Activated naive CD4-positive, alpha-beta T cell treated with anti-CD3 and anti-CD28 coated beads, Interleukin-2, amount 50 U/mL, for 16 hours (primary cell): ENCODE measurements at regions not wholly inside any gene's neighbourhood (a gene's known extent, or its start where the extent isn't known, plus 50 kb on each side); places are given as distances from the start of the nearest gene placed in this dataset.

Experiments used
- DNase-seq: peaks from one replicate; pipeline ENCODE4 v3.0.0-alpha.2; 2020

DNA sequence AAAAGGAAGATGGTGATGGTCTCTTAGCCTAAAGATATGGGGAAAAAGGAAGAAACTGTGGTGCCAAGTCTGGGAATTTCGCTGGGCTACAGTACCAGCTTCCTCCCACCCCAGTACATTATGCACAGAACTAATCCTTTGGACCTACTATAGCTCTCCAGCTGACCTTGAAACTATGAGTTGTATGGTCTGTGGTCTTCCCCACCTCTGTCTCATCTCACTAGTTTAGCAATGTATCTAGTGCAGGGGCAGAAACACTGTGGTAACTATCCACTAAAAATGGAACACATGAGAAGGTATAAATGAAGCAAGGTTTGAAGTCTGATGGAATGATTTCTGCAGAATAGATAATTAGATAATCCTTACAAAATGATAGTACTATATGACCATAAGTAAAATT, 190.4 kb upstream of the CCDC150 start:
- DNase-seq = no peak

DNA sequence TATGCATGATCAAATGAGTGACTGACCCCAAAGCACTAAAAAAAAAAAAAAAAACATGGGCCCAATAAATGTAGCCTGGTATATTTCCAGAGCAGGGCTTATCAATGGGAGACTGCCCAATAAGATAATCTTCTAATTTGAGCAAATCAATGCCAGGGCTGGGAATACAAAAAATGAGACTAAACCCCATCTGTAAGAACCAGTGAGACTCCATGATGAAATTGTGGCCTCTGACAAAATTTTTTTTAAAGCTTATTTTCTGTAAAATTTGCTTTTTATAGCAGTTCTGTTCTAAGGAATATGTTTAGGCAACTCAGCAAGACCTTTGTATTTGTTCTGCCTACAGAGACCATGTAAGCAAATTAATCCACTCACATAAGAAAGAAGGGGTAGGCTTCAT, 186.8 kb upstream of the CCDC150 start:
- no peak for DNase-seq

DNA sequence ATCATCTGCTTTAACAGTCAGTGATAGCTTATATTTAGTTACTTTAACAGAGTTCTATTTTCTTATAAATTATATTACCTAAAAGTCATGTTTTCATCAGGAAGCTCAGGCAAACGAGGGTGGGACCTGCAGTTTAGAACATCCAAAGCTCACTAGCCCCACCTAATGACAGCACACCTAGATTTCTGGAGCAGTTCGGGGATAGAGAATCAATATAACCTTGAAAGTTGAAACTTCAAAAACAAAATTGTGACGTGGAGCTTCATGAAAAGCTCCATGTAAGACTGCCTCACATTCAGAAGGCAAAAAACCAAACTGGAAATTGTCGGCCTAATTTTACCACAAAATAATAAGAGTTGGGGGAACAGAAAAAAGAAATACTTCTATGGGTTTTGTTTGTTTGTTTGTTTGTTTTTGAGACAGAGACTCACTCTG, 185.9 kb upstream of the CCDC150 start:
- peak; percentile 27 for DNase-seq

DNA sequence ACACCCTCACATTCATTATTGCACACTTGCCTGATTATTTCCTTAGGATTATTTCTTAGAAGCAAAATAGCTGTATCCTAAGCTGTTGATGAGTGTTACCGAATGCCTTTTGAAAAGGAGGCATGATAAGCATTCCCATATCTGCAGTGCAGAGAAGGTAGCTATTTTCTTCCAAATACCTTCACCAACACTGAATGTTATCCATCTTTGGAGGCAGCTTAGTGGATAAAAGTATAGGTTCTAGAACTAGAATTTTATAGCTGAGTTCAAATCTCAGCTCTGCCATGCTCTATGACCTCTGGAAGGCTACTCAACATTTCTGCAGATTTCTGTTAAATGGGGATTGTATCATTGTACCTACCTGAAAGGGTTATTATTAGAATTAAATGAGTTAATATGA, 185.0 kb upstream of the CCDC150 start:
- no peak for DNase-seq

DNA sequence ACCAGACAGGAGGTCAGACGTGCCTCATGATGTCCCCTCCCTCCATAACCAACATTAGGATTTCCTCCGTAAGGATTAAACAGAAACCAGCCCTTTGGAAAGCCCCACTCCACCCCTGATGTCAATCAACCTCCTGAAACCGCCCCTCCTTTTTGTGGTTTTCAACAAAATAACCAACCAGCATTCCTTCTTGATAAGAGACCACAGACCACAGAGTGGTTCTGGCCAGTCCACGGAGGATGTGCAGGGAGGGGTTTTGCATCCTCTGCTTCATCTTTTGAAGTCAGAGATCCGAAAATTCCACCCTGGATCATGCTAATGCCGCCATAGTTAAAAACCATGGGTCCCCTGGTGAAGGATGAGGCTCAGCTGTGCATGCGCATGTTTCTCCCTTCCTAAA, 180.0 kb upstream of the CCDC150 start:
- DNase-seq = no peak

DNA sequence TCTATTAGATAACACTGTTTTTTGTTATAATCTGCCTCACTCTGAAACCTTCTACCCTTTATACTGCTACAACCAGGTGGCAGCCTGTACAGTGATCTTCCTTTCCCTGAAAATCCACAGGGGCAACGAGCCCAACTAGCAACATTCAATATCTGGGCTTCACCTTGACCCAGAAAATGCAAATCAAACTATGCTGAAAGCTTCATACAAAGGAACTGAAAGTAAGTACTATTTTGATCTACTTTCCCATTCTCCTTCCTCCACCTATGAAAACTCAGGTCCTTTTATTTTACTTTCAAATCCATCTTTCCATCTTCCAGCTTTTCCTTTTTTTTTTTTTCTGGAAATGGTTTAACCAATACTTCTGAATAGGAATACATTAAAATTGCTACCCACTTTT, 175.8 kb upstream of the CCDC150 start:
- DNase-seq = no peak

DNA sequence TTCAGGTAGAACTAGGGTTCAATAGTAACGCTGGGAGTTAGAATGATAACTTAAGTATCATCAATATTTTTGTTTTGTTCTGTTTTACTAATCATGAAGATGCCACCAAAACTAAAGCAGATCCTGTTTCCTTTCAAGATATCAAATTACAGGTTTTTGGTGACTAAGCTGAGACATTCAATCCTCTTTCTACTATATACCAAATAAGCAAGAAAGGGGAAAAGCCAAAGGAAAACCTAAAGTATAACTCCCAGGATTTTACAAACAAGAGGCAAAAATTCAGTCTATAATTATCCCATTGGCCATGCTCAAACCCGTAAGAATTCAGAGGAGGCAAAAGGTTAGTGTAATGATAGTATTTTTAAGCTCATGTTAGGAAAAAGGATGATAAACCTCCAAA, 175.2 kb upstream of the CCDC150 start:
- no peak for DNase-seq

DNA sequence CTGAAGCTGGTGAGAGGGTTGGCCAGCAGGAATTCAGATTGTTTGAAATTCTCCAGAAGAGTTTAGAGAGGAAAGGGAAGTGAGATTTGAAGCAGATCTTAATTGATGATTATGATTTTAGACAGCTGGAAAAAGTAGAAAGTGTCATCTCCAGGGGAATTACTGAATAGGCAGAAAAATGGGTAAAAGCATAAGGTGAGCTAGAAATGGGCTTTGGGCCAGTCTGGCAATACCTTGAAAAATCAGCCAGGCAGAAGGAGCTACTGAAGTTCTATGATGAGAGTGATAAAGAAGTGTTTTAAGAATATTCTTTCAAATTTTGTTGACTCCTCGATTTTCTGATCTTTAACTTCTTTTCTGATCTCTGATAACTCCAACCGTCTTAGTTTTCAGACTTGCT, 172.9 kb upstream of the CCDC150 start:
- DNase-seq = no peak

DNA sequence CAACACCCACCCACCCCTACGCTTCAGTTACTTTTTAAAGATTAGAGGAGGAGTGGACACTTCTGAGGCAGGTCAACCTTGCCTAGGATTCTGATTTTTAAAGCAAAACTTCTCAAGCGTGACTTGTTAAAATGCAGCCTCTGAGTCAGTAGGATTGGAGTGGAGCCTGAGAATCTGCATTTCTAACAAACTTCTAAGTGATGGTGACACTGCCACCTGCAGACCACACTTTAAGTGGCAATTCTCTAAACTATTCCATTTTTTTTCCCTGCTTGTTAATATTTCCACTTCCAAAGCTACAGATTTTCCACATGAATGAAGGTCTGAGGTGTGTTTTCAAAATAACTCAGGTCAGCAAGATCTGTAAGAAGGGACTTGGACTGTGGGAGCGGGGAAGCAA, 171.1 kb upstream of the CCDC150 start:
- no peak for DNase-seq

DNA sequence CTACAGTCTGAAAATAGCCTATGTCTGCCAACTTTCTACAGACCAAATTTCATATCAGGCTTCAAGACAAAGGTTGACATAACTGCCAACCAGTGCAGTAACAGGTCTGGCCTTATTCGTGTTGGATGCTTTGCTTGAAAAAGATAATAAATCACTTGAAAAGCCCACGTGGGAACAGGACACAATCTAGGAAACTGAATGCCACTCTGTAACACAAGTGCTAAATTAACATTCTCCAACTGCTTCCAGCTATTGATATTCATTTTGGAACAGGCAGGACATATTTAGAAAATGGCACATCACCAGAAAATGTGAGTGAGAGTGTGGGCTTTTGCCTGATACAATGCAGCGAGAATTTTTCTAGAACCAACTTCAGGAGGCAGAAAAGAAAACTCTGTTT, 165.9 kb upstream of the CCDC150 start:
- DNase-seq = no peak

DNA sequence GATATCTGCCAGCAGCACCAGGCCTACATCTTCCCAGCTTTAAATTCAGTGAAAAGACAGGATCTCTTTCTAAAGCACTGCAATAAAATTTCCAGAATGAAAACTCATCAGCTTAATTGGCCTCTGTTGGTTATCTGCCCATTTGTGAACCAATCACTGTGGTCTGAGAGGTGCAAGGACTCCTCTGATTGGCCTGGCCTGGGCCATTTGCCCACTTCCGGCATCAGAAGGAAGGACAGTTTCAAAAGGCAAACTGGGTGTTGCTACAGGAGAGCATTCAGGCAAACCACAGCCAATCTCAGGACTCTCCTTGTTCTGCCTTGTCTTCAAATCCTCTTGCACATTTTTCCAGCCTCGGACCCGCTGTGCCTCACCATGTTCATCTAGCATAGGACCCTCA, 163.9 kb upstream of the CCDC150 start:
- no peak for DNase-seq

DNA sequence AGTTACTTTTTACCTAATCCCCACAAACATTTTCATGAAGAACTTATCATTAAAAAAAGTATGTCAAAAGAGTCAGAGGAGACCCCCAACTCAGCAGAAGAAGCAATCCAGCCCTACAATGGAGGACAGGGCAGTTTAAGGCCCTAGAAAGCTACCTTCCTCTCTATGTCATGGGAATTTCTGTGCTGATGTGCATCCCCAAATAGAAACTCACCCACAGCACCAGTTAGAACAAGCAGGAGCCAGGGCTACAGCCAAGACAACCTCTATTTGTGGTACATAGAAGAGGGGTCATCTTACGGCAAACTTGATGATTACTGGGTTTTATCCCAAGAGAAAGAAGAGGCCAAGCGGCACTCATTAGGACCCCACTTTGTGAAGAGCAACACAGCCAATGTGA, 160.9 kb upstream of the CCDC150 start:
- no peak for DNase-seq

DNA sequence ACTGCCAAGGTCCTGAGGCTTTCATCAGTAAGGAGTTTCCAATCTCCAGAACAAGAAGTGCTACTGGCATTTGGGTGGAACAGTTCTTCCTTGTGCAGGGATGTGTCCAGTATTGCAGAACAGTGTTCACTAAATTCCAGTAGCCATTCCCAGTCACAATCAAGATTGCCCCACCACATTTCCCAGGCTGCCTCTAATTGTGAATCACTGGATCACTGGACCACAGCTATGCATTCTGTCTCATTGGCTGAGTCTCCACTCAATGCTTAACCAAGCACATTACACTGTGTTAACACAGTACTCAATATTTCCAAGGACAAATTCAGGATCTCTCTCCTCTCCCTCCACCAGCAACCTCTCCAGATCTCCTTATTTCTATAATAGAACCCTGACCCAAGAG, 160.2 kb upstream of the CCDC150 start:
- DNase-seq = no peak

DNA sequence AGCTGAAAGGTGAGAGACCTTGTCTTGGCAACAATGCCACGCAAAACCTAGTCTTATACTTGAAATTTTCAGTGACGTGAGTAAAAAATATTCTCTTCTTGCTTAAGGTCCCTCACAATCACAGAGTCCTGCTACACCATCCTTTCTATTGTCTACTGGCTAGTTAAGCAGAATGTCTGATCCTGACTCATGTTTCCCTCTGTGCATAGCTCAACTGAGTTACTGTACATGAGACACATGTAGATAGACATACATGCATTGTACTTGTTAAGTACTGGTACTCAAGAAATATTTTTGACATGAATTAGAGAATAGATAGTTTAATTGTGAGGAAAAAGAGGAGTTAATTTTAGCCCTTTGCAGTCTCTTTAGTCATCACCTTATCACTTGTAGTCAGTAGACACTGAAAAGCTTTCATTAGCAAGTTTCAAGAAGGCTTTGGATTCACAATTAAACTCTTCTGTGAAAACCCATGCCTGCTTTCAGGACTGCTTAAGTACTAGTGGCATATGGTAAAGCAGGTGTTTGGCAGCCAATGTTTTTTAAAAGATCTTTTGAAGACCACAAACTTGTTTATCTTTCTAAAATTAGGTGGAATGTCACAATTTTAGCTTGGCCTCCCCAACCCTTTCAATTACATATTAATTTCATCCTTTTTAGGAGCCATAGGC, 158.7 kb upstream of the CCDC150 start:
- DNase-seq = no peak

DNA sequence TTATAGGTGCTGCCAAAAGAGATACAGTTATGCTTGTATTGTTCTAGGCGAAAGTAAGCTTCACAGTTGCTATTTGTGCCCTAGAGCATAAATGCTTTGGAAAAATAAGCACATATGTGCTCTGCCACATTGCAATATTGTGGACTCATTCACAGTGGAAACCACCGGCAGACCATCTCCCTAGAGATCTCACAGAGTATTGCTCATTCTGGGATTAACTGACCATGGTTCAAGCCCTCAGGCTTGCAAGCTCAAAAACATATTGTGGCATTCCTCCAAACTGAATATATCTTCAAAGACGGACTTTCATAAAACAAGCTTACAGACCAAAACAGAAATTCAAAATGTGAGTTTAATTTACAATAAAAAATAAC, 158.2 kb upstream of the CCDC150 start:
- no peak for DNase-seq

DNA sequence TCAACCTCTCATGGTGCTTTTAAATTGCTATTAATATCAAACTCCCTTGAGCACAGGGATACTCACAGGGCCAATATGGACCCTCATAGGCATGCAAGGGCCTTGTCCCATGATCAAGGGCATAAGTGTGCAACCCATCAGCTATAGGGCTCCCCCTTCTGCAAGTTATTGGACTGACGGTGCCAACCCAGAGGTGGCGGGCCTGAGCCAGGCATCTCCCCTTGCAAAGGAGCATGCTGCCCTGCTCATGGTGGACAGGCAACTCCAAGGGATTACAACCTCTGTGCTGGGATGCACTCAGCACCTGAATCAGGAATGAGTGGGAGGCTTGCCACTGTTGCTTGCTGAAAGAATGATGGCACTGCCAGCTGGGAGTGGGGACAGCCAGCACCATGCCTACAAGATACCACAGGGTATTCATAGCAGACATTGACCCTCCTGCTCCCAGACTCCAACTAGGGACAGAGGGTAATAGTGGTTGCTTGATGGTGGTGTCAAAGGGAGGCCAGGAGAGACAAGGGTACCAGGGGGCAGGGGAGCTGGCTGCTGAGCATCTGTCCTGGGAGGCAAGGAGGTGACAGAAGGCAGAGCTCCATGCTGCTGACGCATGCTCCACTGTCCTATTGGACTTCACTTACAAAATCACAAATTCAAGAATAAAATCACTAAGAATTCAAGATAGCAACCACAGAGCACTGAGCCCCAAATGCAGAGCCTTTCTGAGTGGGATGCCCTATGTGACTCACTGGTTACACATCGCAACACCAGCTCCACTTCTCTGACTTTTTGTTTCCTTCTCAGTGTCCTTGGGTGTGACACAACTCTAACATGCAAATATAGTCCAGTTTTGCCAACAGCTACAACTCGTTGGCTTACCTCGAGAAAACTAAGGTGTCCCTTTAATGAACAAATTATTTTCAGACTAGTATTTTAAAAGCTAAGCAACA, 157.1 kb upstream of the CCDC150 start:
- no peak for DNase-seq

DNA sequence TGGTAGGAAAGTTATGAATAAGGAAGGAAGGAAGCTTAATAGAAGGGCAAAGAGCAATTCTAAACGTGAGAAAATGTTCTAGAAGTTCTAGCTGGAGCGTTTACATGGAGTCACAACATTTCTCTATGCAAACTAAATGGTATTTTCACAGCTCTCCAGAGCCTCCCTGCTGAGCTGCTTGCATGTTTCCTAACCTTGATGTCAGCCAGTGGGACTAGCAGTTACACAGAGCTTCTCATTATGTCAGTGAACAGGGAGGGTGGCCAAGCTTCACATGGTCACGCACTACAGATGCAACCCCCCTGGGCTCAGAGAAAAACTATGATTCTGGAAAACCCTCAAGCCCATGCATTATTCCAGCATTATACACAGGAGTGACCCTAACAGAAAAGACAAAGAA, 153.4 kb upstream of the CCDC150 start:
- DNase-seq = no peak

DNA sequence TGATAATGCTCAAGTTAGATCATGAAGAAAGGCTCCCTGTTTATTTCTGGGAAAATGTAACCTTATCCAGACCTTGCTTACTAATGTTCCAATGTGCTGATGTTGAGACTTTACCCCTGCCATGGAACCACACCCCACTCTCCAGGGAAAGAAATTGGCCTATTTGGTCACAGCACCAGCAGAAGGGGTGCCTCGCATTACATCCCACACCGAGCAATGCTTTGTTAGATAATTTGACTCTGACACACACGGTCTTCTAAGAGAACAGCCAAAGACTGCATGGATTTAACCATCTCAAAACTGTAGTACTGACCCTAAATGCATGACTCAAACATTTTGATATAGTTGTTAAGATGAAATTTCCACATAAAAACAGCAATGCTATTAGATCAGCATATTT, 152.1 kb upstream of the CCDC150 start:
- DNase-seq = no peak

DNA sequence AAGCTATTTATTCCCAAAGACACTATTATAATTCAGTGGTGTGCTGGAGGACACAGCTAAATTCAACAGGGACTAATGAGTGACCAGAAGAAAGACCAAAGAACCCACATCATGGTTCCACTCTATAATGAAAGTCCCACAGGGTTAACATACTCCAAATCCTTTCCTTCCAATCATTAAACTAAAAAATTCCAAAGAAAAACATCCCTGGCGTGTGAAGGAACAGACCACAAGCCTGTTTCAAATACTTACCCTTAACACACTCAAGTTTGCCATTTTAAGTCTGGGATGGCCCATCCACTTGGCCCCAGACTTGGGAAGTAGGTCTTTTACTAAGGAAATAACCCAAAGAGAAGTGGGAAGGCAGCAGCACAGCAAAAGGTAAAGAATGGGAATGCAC, 150.1 kb upstream of the CCDC150 start:
- no peak for DNase-seq

DNA sequence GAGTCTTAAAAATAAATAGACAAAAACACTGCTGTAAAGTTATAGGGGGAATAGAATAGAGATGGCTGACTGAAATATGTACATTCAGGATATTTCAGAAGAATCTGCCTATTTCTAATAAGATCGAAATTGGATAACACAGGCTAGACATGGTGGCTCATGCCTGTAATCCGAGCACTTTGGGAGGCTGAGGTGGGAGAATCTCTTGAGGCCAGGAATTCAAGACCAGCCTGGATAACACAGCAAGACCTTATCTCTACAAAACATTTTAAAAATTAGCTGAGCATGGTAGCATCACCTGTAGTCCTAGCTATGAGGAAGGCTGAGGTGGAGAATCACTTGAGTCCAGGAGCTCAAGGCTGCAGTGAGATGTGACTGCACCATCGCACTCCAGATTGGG, 146.6 kb upstream of the CCDC150 start:
- DNase-seq = no peak

DNA sequence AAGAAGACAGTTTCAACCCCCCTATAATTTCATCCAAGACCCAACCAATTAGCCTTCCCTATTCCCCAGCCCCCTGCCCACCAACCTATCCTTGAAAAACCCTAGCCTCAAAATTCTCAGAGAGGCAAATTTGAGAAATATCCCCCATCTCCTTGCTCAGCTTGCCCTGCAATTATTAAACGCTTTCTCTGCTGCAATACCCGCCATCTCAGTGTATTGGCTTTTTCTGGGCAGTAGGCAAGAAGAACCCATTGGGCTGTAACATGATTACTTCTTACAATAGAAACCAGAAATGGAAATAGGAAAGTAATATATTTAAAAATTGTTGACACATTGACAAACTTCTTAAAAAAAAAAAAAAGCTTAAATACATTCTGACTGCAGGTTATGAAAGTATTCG, 140.6 kb upstream of the CCDC150 start:
- no peak for DNase-seq

DNA sequence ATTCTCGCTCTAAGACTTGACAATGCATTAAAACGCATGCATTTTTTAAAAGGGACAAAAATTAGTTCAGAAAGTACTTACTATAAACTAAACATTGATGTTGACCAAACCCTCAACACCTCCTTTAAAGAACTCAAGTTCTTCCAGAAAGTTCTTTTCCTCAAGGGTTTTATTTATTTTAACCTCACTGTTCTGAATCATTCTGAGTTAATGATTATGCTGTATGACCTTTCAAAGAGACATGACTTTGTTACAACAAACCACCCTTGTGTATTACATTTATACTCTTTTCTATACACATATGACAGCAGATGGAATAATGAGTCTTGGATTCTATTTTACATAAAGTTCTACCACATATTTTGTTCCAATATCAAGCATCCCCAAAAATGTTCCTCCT, 139.8 kb upstream of the CCDC150 start:
- no peak for DNase-seq

DNA sequence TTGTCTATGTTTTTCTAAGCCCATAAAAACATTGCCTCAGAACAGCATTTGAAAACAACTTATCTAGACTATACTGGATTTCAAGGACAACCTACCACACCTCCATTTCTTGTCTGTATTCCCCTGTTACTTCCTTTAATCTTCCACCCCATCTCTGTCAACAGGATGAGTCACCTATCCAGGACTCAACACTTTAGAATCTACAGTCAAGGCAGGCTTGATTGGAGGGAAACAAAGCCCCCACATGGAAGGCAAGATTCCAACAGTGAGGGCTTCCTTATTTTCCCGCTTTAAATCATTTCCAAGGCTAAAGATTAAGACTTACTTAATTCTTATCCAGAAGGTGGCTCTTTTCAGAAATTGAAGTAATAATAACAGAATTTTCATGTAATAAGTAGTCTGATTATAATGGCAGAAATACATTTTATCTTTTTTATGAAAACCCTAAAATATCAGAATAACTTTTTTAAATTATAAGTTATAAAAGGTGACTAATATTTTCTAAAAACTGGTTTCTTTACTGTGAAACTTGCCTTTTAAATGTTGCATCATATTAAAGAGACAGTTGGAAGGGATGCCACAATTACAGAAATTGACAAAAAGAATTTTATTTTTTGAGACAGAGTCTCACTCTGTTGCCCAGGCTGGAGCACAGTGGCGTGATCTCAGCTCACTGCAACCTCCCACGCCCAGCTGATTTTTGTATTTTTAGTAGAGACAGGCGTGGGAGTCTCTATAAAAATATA, 138.7 kb upstream of the CCDC150 start:
- no peak for DNase-seq

DNA sequence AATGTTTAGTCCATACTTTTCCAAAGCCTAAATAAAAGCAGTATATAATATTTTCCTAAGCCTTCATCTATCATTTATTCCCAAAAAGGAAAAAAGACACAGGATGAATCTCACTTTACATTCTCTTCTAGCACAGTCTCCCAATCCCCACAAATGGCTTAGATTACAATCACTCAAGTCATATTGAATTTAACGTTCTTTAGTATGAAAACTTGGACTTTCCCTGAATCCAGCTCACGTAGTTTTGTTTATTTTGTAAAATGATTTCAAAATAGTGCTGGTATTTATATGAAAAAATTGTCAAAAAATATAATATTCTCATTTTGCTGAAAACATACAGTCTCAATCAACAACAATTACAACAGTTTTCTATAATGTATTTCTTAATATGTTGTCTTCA, 137.7 kb upstream of the CCDC150 start:
- DNase-seq = no peak
